ENCODE measurements at regions not wholly inside any gene's neighbourhood (a gene's known extent, or its start where the extent isn't known, plus 50 kb on each side); places are given as distances from the start of the nearest gene placed in this dataset.
A peak's percentile ranks its signal among the peaks of the same experiment; 100 is the strongest.

- peak overlapping the region; percentile 61 for H3K4me2 ChIP-seq
- peak; percentile 58 for ATAC-seq
- no peak overlapping the region for H3K4me3 ChIP-seq
- TF ChIP-seq REST (IDR thresholded peaks at IDR 0.05; ENCODE audit: unreplicated experiment) (no peak), EZH2phosphoT487 (IDR thresholded peaks at IDR 0.05; ENCODE audit: unreplicated experiment) (no peak), ZNF462 (CRISPR knock-in tag; IDR thresholded peaks at IDR 0.05) (no peak), CREB1 (CRISPR knock-in tag; IDR thresholded peaks at IDR 0.05; ENCODE audit: low read depth) (no peak), CTCF (conservative IDR thresholded peaks at IDR 0.05; ENCODE audit: low read depth in 2 of 2) (no peak), ZNF331 (CRISPR knock-in tag; IDR thresholded peaks at IDR 0.05; ENCODE audit: low read depth) (no peak), NANOG (IDR thresholded peaks at IDR 0.05; ENCODE audit: borderline replicate concordance) (no peak), ZNF114 (CRISPR knock-in tag; IDR thresholded peaks at IDR 0.05) (no peak), EZH2 (IDR thresholded peaks at IDR 0.05; ENCODE audit: low read depth, unreplicated experiment) (no peak), ETS1 (IDR thresholded peaks at IDR 0.05) (no peak), POLR2AphosphoS5 (IDR thresholded peaks at IDR 0.05; ENCODE audit: low read depth) (no peak), STAT1 (IDR thresholded peaks at IDR 0.05; ENCODE audit: unreplicated experiment) (no peak), JUNB (IDR thresholded peaks at IDR 0.05; ENCODE audit: unreplicated experiment) (no peak)
- peak overlapping the region; percentile 64; the same call in 1 of the 2 replicates for H2AFZ ChIP-seq
- H3K9me2 ChIP-seq (ENCODE audit: insufficient read depth): no peaks in the 10 kb centered on the region
- Mint-ChIP-seq H3K4me1 (peaks cover 11% of the 10 kb centered on the region), H3K4me3 (peak overlapping the region; percentile 15; the same call in 1 of the 3 replicates), H3K36me3 (ENCODE audit: low read depth) (no peaks in the 10 kb centered on the region), H3K27ac (no peak overlapping the region; the same call in 1 of the 2 replicates), H3K27me3 (ENCODE audit: insufficient read depth, low read depth, poor library complexity) (peaks cover 3% of the 10 kb centered on the region), H3K9me3 (no peaks in the 10 kb centered on the region)
- no peaks in the 10 kb centered on the region for H4K20me1 ChIP-seq (replicated peaks; ENCODE audit: insufficient read depth)
- DNase-seq (ENCODE audit: low spot score): no peak
- H3K27ac ChIP-seq (ENCODE audit: low read depth): no peak overlapping the region
- H3K79me2 ChIP-seq (replicated peaks; ENCODE audit: insufficient read depth): no peaks in the 10 kb centered on the region
- H3K36me3 ChIP-seq (ENCODE audit: insufficient read depth): no peaks in the 10 kb centered on the region
- no peaks in the 10 kb centered on the region for H3F3A ChIP-seq (replicated peaks; ENCODE audit: low read depth)
- peaks cover 13% of the 10 kb centered on the region for H3K4me1 ChIP-seq (ENCODE audit: insufficient read depth)
- H3K27me3 ChIP-seq (ENCODE audit: insufficient read depth): no peaks in the 10 kb centered on the region
Measured at GRCh38 chr6:27066802-27067201, 180.7 kb upstream of the PRSS16 start.
